ENCODE measurements at regions not wholly inside any gene's neighbourhood (a gene's known extent, or its start where the extent isn't known, plus 50 kb on each side); places are given as distances from the start of the nearest gene placed in this dataset.

DNA sequence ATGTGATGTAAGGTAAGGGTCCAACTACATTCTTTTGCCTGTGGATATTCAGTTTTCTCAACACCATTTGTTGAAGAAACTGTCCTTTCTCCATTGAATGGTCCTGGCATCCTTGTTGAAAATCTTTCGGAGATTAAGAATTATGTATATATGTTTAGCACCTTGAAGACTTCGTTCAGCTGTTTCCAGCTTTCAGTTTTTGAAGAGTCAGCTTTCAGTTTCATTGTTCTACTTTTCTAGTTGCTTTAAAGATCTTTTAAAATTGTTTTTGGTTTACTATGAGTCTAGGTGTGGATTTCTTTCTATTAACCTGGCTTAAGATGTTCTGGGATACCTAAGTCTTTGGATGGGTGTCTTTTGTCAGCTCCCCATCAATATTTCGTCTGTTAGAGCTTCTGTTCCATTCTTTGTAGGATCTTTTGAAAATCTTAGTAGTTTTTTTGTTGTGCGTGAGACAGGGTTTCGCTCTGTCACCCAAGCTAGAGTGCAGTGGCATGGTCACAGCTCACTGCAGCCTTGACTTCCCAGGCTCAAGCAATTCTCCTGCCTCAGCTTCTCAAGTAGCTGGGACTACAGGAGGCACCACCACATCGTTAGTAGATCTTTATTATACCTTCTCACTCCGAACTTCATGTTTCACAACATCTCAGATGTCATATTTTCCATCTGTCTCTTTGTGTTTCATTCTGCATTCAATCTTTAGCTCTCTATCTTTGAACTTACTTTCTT is 353.5 kb upstream of the B3GALT2 start:
- no peak for DNase-seq (ENCODE audit: low read depth)
- in situ Hi-C loops (cut with HindIII; ENCODE audit: low pct_unique_long_range_greater_than_20kb, low sequenced_read_pairs): no loop called here

DNA sequence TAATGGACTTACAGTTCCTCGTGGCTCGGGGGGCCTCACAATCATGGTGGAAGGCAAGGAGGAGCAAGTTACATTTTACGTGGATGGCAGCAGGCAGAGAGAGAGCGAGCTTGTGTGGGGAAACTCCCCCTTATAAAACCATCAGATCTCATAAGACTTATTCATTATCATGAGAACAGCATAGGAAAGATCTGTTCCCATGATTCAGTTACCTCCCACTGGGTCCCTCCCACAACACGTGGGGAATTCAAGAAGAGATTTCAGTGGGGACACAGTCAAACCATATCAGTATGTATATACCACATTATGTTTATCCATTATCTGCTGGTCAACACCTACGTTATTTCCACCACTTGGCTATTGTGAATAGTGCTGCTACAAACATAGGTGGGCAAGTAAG is 352.3 kb upstream of the B3GALT2 start:
- no peak for DNase-seq (ENCODE audit: low read depth)
- in situ Hi-C loops (cut with HindIII; ENCODE audit: low pct_unique_long_range_greater_than_20kb, low sequenced_read_pairs): no loop called here

DNA sequence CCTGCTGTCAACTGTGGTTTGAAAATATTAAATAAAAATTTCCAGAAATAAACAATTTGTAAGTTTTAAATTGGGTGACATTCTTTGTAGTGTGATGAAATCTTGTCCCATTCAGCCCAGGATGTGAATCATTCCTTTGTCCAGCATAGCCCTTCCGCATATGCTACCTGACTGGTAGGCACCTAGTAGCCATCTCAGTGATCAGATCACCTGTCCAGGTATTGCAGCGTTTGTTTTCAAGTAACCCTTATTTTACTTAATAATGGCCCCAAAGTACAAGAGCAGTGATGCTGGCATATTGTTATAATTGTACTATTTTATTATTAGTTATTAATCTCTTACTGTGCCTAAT is 351.6 kb upstream of the B3GALT2 start:
- in situ Hi-C loops (cut with HindIII; ENCODE audit: low pct_unique_long_range_greater_than_20kb, low sequenced_read_pairs): no loop called here
- no peak for DNase-seq (ENCODE audit: low read depth)

DNA sequence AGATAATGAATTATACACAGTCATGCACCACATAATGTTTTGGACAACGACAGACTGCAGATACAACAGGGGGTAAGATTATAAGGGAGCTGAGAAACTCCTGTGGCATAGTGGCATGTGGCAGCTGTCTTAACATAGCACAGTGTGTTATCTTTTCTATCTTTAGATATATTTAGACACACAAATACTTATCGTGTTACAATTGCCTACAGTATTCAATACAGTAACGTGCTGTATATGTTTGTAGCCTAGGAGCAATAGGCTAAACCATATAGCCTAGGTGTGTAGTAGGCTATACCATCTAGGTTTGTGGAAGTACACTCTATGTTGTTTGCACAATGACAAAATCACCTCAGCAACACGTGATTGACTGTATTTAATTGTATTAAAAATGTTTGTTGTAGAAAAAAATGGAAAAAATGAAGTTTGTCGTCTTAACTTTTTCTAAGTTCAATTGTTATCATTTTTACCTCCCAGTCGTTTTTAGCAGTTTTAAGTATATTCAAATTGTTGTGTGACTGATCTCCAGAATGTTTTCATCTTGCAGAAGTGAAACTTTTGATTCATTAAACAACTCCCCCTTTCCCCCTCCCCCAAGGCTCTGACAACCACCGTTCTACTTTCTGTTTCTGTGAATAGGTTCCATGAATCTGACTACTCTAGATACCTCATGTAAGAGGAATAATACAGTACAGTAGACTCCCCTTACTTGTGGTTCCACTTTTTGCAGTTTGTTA is 351.0 kb upstream of the B3GALT2 start:
- no peak for DNase-seq (ENCODE audit: low read depth)
- in situ Hi-C loops (cut with HindIII; ENCODE audit: low pct_unique_long_range_greater_than_20kb, low sequenced_read_pairs): no loop called here

DNA sequence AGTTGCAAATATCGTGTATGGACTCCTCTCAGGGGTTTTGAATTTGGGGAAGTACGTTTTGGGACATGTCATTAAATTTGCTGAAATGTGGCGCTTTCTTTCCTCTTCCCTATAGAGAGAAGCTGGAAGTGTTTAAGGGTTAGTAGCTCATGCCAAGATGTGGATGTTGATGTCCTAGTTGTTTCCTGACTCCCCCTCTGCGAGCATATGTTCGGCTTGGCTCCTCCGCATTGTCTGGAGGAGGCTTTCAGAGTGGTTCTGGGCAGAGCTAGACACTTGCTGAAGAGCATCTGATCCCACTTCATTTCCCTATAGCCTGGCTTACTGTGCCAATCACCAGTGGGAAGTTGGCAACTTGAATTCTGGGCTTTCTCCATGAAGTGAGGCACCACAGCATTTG is 347.4 kb upstream of the B3GALT2 start:
- in situ Hi-C loops (cut with HindIII; ENCODE audit: low pct_unique_long_range_greater_than_20kb, low sequenced_read_pairs): no loop called here

DNA sequence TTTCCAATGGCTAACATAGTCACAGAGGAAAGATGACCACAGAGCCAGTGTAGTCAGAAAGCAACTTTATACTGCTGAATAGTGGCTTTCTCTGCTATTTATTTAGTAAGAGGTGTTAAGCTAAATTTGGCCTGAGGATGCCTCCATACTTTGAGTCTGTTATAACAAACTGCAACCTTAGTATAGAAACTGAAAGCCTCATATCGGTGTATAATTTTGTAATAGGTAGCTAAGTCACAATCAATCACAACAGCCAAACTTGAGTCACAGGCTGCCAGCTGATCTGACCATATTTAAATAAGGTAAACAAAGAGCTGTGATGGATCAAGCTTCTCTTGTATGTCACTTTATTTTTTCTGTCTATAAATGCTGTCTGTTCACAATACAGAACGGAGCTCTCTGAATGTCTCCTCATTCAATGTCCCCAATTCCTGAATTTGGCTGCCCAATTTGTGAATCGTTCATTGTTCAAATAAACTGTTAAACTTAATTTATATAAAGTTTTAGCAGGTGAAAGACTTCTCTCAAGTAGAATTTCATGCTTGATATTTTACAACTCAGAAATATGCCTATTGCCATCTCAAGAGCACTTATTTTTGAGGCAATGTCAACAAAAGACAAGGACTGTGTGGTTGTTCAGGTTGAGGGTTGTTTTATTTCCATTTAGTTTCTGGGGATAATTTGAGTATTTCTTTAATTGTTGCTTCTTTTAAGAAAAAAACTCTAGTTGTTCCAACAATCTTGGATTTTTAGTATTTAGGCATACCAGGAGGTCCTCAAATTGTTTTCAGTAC is 339.7 kb upstream of the B3GALT2 start:
- no peak for DNase-seq (ENCODE audit: low read depth)
- in situ Hi-C loops (cut with HindIII; ENCODE audit: low pct_unique_long_range_greater_than_20kb, low sequenced_read_pairs): no loop called here

More for the DNA sequence above, 347.4 kb upstream of the B3GALT2 start:
- no peak for DNase-seq (ENCODE audit: low read depth)

DNA sequence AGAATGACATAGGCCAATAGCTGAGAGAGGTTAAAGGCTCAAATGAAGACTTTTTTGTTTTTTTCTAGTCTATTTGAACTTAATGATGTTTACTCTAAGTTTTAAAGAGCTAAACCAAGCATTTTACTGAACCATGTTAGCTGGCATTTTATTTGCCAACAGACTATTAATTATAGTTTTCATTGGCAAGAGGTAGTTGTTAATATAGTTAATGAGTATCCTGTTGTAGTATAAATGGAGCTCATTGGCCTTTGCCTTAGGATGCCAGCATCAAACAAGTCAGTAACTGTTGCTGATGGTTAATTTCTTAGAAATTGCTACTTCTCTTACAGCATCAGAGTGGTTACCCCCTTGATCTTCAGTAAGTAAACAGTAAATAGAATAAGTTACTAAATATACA is 339.0 kb upstream of the B3GALT2 start:
- in situ Hi-C loops (cut with HindIII; ENCODE audit: low pct_unique_long_range_greater_than_20kb, low sequenced_read_pairs): no loop called here
- DNase-seq (ENCODE audit: low read depth): peak; percentile 41

DNA sequence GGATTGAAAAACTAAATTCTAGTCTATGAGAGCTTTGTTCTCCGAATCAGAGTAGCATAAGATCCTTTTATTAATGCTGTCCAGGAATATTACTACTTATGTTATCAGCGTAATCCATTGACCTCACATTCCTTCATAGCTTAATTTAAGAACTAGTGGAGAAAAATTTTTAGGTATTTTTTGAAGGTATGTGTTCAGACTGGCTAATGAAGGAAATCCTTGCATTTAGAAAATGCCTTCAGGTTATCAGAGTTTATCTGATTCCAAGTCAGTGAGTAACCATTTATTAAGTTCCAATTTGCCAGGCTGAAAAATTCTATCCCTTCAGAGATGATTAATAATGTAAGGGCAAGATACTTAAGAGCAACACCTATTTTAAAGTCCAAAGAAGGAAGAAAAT is 338.2 kb upstream of the B3GALT2 start:
- DNase-seq (ENCODE audit: low read depth): no peak
- in situ Hi-C loops (cut with HindIII; ENCODE audit: low pct_unique_long_range_greater_than_20kb, low sequenced_read_pairs): no loop called here

DNA sequence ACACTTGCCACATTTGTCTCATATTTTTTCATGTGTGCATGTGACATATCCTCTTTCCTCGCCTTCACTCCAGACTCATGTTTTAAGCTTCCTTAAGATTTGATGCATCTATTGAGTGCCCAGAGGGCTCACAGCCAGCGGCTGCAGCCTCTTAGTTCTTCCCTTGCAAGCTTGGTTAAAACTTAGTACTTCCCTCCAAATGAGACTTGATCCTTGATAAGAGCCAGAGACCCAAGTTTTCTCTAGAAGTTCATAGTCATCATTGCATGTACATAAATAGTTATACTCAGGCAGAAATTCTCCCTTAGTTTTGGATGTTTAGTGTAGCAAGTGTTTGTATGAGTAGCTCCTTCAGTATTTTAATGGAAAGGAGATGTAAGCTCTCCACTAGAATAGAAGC is 337.6 kb upstream of the B3GALT2 start:
- in situ Hi-C loops (cut with HindIII; ENCODE audit: low pct_unique_long_range_greater_than_20kb, low sequenced_read_pairs): no loop called here
- no peak for DNase-seq (ENCODE audit: low read depth)

DNA sequence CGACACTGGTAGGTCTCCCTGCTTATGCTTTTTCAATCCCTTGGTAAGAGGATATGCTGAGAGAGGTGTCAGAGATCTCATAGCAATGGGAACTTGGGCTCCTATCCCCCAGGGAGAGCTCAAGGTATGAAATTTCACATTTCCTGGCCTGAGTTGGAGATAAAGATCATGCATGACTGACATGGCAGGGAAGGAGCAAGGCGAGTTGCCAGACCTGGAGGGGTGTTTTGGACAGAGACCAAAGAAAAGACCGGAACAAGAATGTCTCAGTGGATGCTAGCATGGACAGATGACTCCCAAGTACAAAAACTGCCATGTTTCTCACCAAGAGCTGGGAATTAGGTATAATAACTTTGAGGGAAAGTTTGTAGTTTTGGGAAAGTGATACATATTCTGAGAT is 334.1 kb upstream of the B3GALT2 start:
- in situ Hi-C loops (cut with HindIII; ENCODE audit: low pct_unique_long_range_greater_than_20kb, low sequenced_read_pairs): no loop called here
- no peak for DNase-seq (ENCODE audit: low read depth)

DNA sequence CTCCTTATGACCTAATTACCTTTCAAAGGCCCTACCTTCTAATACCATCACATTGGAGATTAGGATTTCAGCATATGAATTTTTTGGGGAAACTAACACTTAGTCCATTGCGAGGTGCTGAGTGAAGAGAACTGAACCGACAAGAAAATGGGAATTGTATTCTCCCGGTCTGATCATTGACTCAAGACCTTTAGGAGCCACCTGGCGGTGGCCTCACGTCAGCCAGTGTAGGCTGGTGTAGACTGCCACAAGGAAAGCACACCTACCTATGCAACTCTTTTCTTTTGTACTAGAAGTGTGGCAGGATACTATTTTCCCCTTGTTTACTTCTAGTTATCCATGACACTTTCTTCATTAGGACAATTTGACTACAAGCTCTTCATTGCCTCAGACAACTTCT is 333.5 kb upstream of the B3GALT2 start:
- in situ Hi-C loops (cut with HindIII; ENCODE audit: low pct_unique_long_range_greater_than_20kb, low sequenced_read_pairs): no loop called here
- no peak for DNase-seq (ENCODE audit: low read depth)

DNA sequence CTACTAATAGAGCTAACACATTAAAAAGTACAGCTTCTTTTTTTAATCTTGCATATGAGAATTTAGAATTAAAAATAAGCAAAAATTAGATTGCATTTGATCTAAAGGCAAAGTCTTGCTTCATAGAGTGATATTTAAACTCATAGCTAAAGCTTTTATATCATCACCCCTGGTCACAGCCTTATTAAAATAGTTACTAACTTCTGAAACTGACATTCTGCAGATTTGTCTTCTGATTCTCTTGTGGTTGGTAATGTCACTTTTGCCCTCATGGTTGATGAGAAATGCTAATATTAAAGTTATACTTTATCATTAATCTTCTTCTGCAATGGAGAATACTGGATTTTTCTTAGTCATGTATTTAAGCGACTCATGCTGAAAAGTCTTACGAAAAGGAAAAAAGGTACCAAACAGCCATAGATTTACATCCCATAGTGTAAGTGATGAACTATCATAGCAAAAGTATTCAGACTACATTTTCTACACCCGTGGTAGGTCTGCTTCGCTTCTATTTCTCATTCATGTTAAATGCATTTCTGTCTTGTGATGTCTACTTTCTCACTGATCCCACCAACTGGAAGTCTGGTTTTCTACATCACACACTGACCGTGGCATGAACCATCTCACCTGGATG is 330.5 kb upstream of the B3GALT2 start:
- in situ Hi-C loops (cut with HindIII; ENCODE audit: low pct_unique_long_range_greater_than_20kb, low sequenced_read_pairs): no loop called here
- no peak for DNase-seq (ENCODE audit: low read depth)

DNA sequence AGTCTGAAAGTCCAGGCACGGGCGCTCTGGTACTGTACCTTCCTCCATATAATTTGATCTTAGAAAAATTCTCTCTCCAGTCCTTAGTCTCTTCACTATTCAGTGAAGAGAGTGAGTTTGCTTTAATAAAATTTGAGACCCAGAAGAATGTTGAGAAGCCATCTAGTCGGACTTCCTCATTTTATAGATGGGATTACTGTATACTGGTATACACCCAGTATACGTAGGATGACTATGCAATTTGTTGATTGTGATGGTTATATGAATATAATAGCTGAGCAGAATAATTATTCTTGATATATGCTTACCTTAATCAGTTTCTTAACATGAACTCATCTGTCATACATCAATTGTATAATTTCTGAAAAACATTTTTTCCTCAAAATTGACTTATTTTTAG is 328.0 kb upstream of the B3GALT2 start:
- in situ Hi-C loops (cut with HindIII; ENCODE audit: low pct_unique_long_range_greater_than_20kb, low sequenced_read_pairs): no loop called here

DNA sequence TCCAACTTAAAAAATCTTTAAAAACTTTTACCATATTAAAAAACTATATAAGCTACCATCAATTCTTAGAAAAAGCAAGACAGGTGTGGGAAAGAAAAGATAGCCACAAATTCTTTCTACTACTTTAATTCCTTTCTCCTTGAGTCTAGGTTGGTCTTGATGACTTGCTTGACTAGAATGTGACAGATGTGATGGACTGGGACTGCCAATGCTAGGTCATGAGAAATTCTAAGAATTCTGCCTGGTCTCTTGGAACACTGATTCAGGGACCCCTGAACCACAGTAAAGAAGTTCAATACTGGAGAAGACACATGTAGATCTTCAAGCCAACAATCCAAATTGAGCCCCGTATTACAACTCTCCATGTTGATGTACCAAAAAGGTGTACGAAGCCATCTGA is 326.6 kb upstream of the B3GALT2 start:
- DNase-seq (ENCODE audit: low read depth): no peak
- in situ Hi-C loops (cut with HindIII; ENCODE audit: low pct_unique_long_range_greater_than_20kb, low sequenced_read_pairs): no loop called here

More for the DNA sequence above, 328.0 kb upstream of the B3GALT2 start:
- no peak for DNase-seq (ENCODE audit: low read depth)

DNA sequence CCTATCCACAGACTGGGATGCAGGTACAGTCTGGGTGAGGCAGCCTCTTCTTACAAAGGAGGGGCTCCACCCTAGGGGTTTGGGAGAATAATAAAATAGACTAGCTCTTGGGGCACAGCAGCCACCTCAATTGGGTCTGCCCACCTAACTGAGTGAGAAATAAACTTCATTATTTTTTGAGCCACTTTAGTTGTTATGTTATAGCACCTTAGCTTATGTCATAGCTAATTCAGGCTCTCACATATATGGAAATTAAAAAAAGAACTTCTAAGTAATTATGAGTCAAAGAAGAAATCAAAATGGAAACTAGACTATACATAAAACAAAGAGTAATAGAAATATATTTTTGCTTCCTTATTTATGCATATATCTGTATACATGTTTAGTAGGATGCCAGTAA is 318.5 kb upstream of the B3GALT2 start:
- in situ Hi-C loops (cut with HindIII; ENCODE audit: low pct_unique_long_range_greater_than_20kb, low sequenced_read_pairs): no loop called here
- DNase-seq (ENCODE audit: low read depth): no peak

DNA sequence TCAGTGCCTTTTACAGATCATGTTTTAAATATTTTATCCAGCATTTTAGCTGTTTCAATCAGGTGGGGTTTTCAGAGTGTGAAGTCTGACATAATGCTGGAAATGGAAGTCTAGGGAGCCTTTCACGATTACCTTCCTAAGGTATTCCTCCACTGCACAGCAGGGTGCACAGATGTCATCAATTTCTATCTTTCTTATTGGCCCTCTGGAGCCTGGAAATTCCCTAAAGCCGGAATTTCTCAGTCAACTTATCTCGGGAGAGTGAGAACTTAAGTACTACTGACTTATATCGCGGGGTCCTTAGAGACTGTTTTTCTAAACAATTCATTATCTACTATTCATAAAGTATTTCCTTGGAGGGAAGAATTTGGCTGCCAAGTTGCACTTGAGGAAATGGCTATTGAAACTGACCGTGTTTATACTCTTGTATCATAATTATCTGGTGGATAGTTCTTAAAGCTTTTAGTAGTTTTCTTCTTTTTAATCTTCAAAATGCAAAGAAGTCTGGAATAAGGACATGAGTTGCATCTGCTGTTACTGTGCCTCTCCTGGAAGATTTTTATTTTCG is 311.8 kb upstream of the B3GALT2 start:
- DNase-seq (ENCODE audit: low read depth): no peak
- in situ Hi-C loops (cut with HindIII; ENCODE audit: low pct_unique_long_range_greater_than_20kb, low sequenced_read_pairs): no loop called here

DNA sequence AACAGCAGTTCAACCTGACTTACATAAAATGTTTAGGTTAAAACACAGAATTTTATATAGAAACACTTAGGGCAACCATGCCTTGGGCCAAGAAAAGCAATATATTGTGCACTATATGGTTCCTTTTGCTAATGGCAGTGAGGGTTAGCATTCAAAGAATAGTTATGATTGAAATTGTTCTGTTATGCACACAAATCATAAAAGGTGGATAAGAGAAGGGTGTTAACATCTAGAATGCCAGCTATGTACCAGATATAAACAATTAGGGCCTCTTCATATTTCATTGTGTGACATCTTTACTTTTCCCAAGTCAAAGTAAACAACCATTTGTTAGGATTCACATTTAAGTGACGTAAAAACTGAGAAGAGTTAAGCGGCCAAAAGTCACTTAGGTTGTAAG is 308.0 kb upstream of the B3GALT2 start:
- in situ Hi-C loops (cut with HindIII; ENCODE audit: low pct_unique_long_range_greater_than_20kb, low sequenced_read_pairs): no loop called here
- no peak for DNase-seq (ENCODE audit: low read depth)

DNA sequence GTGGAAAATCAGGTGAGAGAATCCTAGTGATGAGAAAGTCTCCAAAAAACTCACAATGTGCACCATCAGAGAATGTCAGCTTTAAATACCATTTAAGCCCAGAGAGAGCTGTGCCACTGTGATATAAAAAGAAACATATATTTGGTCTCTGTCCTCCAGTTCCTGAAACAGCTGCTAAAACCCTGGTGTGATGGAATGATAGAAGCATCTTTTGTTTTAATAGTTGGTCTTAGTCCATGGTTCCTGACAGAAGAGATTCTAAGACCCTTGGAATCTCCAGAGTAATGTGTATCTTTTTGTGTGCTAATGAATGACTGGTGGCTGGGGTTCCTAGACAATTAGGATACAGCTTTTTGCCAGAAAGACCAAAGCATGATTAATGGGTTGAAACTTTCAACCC is 302.8 kb upstream of the B3GALT2 start:
- in situ Hi-C loops (cut with HindIII; ENCODE audit: low pct_unique_long_range_greater_than_20kb, low sequenced_read_pairs): no loop called here
- no peak for DNase-seq (ENCODE audit: low read depth)

DNA sequence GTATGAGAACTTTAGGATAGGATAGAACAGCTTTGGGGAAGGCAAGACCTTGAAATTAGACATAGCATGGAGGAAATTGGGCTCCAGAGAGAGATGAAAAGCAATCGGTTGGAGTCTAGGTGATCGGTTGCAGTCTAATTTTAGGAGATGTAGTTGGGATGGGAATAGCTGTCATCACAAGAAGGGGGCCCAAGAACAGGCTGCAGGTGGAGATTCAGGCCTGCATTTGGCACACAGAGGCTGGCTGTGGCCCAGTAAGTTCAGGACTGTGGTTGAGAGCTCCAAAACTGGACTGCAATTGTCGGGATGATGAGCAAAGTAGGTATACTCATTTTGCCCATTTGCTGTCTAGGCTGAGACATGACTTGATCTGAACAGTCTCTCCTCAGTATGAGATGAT is 301.3 kb upstream of the B3GALT2 start:
- no peak for DNase-seq (ENCODE audit: low read depth)
- in situ Hi-C loops (cut with HindIII; ENCODE audit: low pct_unique_long_range_greater_than_20kb, low sequenced_read_pairs): no loop called here

Measured in Caki2 (cell line).